ENCODE measurements at regions not wholly inside any gene's neighbourhood (a gene's known extent, or its start where the extent isn't known, plus 50 kb on each side); places are given as distances from the start of the nearest gene placed in this dataset.
"Not testable (repeated sequence)": the region's sequence is repeated elsewhere in the genome, so short reads cannot be mapped to it uniquely, and the experiment has no call there.

DNA sequence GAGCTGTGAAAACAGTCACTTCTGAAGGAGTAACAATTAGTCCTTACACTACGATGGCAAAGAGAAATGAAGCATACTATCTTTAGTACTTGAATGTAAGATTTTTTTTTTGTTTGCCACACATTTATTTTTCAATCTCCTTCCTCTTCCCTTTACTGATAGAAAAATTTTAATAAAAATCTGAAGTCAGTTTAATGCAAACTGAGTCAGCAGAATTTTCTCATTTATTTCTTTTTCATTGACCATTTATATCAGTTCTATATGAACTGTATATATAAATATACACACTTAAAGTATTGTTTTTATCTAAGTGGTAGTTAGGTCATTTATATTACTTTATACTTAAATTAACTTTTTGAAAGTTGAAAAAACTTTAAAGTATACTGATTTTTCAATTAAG is 1009.1 kb upstream of the SPRY2 start:
- Histone ChIP-seq H3K4me3 (ENCODE audit: low read depth, low read length) (no peak overlapping the region), H3K27ac (no peak overlapping the region), H3K36me3 (replicated peaks) (no peaks in the 10 kb centered on the region), H3K27me3 (replicated peaks) (no peaks in the 10 kb centered on the region)
- TF ChIP-seq, protein P1, sequence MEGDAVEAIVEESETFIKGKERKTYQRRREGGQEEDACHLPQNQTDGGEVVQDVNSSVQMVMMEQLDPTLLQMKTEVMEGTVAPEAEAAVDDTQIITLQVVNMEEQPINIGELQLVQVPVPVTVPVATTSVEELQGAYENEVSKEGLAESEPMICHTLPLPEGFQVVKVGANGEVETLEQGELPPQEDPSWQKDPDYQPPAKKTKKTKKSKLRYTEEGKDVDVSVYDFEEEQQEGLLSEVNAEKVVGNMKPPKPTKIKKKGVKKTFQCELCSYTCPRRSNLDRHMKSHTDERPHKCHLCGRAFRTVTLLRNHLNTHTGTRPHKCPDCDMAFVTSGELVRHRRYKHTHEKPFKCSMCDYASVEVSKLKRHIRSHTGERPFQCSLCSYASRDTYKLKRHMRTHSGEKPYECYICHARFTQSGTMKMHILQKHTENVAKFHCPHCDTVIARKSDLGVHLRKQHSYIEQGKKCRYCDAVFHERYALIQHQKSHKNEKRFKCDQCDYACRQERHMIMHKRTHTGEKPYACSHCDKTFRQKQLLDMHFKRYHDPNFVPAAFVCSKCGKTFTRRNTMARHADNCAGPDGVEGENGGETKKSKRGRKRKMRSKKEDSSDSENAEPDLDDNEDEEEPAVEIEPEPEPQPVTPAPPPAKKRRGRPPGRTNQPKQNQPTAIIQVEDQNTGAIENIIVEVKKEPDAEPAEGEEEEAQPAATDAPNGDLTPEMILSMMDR (IDR thresholded peaks at IDR 0.05; ENCODE audit: low read depth, low read length, missing control alignments) = no peak
- in situ Hi-C loops (cut with HindIII; ENCODE audit: low pct_ligation_motif_present, low sequenced_read_pairs) = no loop called here
- DNase-seq = no peak

DNA sequence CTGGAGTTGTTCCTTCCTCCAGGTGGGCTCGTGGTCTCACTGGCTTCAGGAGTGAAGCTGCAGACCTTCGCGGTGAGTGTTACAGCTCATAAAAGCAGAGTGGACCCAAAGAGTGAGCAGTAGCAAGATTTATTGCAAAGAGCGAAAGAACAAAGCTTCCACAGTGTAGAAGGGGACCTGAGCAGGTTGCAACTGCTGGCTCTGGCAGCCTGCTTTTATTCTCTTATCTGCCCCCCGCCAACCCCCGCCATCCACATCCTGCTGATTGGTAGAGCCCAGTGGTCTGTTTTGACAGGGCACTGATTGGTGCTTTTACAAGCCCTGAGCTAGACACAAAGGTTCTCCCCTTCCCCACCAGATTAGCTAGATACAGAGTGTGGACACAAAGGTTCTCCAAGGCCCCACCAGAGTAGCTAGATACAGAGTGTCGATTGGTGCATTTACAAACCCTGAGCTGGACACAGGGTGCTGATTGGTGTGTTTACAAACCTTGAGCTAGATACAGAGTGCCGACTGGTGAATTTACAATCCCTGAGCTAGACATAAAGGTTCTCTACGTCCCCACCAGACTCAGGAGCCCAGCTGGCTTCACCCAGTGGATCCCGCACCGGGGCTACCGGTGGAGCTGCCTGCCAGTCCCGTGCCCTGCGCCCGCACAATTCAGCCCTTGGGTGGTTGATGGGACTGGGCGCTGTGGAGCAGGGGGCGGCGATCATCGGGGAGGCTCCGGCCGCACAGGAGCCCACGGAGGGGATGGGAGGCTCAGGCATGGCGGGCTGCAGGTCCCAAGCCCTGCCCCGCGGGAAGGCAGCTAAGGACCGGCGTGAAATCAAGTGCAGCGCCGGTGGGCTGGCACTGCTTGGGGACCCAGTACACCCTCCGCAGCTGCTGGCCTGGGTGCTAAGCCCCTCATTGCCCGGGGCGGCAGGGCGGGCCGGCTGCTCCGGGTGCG is 999.5 kb upstream of the SPRY2 start:
- DNase-seq; H3K4me3 ChIP-seq (ENCODE audit: low read depth, low read length); H3K36me3 ChIP-seq (replicated peaks); H3K27ac ChIP-seq; H3K27me3 ChIP-seq (replicated peaks); in situ Hi-C loops (cut with HindIII; ENCODE audit: low pct_ligation_motif_present, low sequenced_read_pairs): not testable (repeated sequence)

DNA sequence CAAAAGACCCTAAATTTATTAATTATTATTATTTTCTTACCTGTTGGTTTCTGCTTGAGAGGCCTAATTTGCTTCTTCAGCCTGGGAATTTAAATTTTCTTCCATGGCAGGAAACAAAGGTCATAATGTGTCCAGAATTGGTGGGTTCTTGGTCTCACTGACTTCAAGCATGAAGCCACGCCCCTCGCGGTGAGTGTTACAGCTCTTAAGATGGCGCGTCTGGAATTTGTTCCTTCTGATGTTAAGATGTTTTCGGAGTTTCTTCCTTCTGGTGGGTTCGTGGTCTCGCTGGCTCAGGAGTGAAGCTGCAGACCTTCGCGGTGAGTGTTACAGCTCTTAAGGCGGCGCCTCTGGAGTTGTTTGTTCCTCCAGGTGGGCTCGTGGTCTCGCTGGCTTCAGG is 998.7 kb upstream of the SPRY2 start:
- H3K27me3 ChIP-seq (replicated peaks); H3K36me3 ChIP-seq (replicated peaks); in situ Hi-C loops (cut with HindIII; ENCODE audit: low pct_ligation_motif_present, low sequenced_read_pairs); H3K27ac ChIP-seq; DNase-seq; H3K4me3 ChIP-seq (ENCODE audit: low read depth, low read length): not testable (repeated sequence)

DNA sequence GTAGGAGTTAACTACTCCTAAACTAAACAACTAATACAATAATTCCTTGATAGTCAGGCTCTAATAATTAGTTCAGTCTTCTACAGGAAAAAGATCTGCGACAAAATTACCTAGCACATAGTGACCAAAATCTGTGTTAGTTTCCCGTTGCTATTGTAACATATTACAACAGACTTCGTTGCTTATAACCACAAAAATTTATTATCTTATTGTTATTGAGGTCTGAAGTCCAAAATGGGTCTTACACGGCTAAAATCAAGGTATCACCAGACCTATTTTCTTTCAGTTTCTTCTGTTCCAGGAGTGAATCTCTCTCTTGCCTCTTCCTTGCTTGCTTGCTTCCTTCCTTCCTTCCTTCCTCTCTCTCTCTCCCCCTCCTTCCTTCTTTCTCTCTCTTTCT is 993.6 kb upstream of the SPRY2 start:
- no peaks in the 10 kb centered on the region for H3K27me3 ChIP-seq (replicated peaks)
- in situ Hi-C loops (cut with HindIII; ENCODE audit: low pct_ligation_motif_present, low sequenced_read_pairs) = no loop called here
- no peak overlapping the region for H3K27ac ChIP-seq
- H3K36me3 ChIP-seq (replicated peaks) = no peaks in the 10 kb centered on the region
- DNase-seq = no peak
- TF ChIP-seq, protein P1 (IDR thresholded peaks at IDR 0.05; ENCODE audit: low read depth, low read length, missing control alignments) = no peak
- H3K4me3 ChIP-seq (ENCODE audit: low read depth, low read length) = no peak overlapping the region

DNA sequence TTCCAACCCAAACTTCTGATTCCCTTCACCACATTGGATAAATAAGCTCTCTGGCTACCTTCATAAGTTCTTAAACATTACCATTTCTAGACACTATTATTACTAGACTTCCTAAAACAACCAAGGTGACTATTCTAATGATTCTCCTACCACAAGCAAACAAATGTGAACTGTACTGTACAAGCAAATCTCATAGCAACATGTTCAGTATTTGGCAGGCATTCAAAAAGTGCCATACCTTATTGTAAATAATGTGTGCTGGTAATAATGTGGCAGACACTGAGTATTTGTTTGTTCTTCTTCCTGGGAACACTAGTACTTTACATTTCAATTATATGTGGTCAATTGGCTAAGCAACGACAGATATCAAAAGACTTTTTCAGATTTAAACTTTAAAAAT is 986.0 kb upstream of the SPRY2 start:
- Histone ChIP-seq H3K4me3 (ENCODE audit: low read depth, low read length) (no peak overlapping the region), H3K36me3 (replicated peaks) (no peaks in the 10 kb centered on the region), H3K27me3 (replicated peaks) (no peaks in the 10 kb centered on the region), H3K27ac (no peak overlapping the region)
- in situ Hi-C loops (cut with HindIII; ENCODE audit: low pct_ligation_motif_present, low sequenced_read_pairs) = no loop called here
- no peak for DNase-seq
- TF ChIP-seq, protein P1 (IDR thresholded peaks at IDR 0.05; ENCODE audit: low read depth, low read length, missing control alignments) = no peak

DNA sequence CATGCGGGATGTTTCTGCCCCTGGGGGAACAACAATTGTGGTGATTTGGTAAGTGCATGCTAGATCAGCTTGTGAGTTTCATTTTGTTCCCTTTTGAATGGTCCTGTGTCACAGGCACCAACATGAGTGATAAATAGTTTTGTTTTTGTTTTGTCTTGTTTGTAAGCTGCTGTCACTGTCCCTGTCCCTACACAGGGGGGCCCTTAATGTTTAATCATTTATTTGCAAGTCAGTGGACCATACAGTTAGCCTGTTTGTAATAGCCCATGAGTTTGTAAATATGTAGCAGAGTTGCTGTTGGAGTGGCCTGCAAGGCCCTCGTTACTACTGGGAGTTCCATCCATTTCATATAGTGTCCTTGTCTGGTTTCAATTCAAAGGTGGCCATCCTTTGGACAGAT is 979.6 kb upstream of the SPRY2 start:
- H3K4me3 ChIP-seq (ENCODE audit: low read depth, low read length) = no peak overlapping the region
- TF ChIP-seq, protein P1 (IDR thresholded peaks at IDR 0.05; ENCODE audit: low read depth, low read length, missing control alignments) = no peak
- no peak overlapping the region for H3K27ac ChIP-seq
- in situ Hi-C loops (cut with HindIII; ENCODE audit: low pct_ligation_motif_present, low sequenced_read_pairs) = no loop called here
- DNase-seq = no peak
- H3K27me3 ChIP-seq (replicated peaks) = no peaks in the 10 kb centered on the region
- H3K36me3 ChIP-seq (replicated peaks) = no peaks in the 10 kb centered on the region

DNA sequence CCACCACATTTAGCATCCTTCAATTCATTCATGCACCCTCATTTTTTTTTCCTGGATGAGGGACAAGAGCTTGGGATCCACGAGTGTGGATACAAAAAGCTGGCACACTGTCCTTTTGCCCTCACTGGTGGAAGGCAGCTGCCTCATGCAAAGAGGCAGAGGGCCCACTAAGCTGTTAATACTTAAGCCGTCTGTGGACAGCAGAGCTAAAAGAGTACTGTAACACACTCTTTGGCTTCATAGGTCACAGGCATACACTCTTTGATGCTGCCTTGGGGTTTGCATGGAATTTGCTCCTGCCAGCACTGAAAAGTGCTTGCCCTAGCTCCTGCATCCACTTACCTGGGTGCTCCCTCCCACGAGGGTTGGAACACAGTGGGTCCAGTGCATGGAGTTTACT is 978.4 kb upstream of the SPRY2 start:
- TF ChIP-seq, protein P1 (IDR thresholded peaks at IDR 0.05; ENCODE audit: low read depth, low read length, missing control alignments) = no peak
- DNase-seq = no peak
- in situ Hi-C loops (cut with HindIII; ENCODE audit: low pct_ligation_motif_present, low sequenced_read_pairs) = no loop called here
- Histone ChIP-seq H3K27me3 (replicated peaks) (no peaks in the 10 kb centered on the region), H3K27ac (no peak overlapping the region), H3K4me3 (ENCODE audit: low read depth, low read length) (no peak overlapping the region), H3K36me3 (replicated peaks) (no peaks in the 10 kb centered on the region)
